ENCODE measurements at regions not wholly inside any gene's neighbourhood (a gene's known extent, or its start where the extent isn't known, plus 50 kb on each side); places are given as distances from the start of the nearest gene placed in this dataset.
"Not testable (repeated sequence)": the region's sequence is repeated elsewhere in the genome, so short reads cannot be mapped to it uniquely, and the experiment has no call there.

DNA sequence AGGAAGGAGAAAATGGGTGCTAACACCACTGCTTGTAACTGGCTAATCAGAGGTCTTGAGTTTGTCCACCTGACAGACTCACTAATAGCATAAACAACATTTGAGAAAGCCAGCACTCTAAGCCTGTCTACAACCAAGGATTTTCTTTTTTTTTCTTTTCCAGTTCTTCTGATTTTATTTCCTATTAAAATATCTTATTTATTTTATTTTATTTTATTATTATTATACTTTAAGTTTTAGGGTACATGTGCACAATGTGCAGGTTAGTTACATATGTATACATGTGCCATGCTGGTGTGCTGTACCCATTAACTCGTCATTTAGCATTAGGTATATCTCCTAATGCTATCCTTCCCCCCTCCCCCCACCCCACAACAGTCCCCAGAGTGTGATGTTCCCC, 888.6 kb upstream of the ARRDC3 start:
- H3K4ac ChIP-seq (ENCODE audit: low read depth in 1 of 2, low read length in 2 of 2); H4K91ac ChIP-seq (ENCODE audit: low read length); H3K4me1 ChIP-seq (ENCODE audit: control insufficient read depth, insufficient read depth, low read depth, low read length); H3K9ac ChIP-seq (ENCODE audit: low read length); H2BK120ac ChIP-seq (ENCODE audit: low read depth, low read length); H4K8ac ChIP-seq (ENCODE audit: low read length); H3K4me2 ChIP-seq (ENCODE audit: low read length, poor library complexity, severe bottlenecking); H3K9me3 ChIP-seq (ENCODE audit: control insufficient read depth, low read length); H2AFZ ChIP-seq (ENCODE audit: low read depth, low read length); H3K14ac ChIP-seq (ENCODE audit: low read length in 2 of 2); H2BK15ac ChIP-seq (ENCODE audit: low read depth, poor library complexity, severe bottlenecking); DNase-seq; H3K36me3 ChIP-seq (ENCODE audit: control insufficient read depth in 1 of 2, insufficient read depth in 2 of 2, low read depth in 1 of 2, low read length in 2 of 2); H2AK5ac ChIP-seq (ENCODE audit: low read length, severe bottlenecking); H2BK12ac ChIP-seq (ENCODE audit: low read length in 2 of 2); H3K27ac ChIP-seq (ENCODE audit: low read length, poor library complexity, severe bottlenecking); H3K4me3 ChIP-seq (ENCODE audit: insufficient read depth in 1 of 2, low read depth in 1 of 2, low read length in 2 of 2); H2BK5ac ChIP-seq (ENCODE audit: low read depth, low read length, poor library complexity, severe bottlenecking); H3K18ac ChIP-seq (ENCODE audit: low read depth in 1 of 2, low read length in 2 of 2); H3K23ac ChIP-seq (ENCODE audit: low read length in 2 of 2); H3K27me3 ChIP-seq (ENCODE audit: control insufficient read depth in 1 of 2, insufficient read depth in 1 of 2, low read length in 2 of 2); H3K79me1 ChIP-seq (replicated peaks; ENCODE audit: low read length, poor library complexity, severe bottlenecking): not testable (repeated sequence)
- no CpG with 5 or more reads among the region's 1 CpG for WGBS

- Histone ChIP-seq H4K91ac (ENCODE audit: low read length) (no peak overlapping the region), H3K4me1 (ENCODE audit: control insufficient read depth, insufficient read depth, low read depth, low read length) (no peaks in the 10 kb centered on the region), H3K18ac (ENCODE audit: low read depth in 1 of 2, low read length in 2 of 2) (no peak overlapping the region), H3K14ac (ENCODE audit: low read length in 2 of 2) (no peak overlapping the region), H3K79me1 (replicated peaks; ENCODE audit: low read length, poor library complexity, severe bottlenecking) (no peaks in the 10 kb centered on the region), H3K27ac (ENCODE audit: low read length, poor library complexity, severe bottlenecking) (no peak overlapping the region), H3K9ac (ENCODE audit: low read length) (no peak overlapping the region), H2AFZ (ENCODE audit: low read depth, low read length) (no peak overlapping the region), H2BK12ac (ENCODE audit: low read length in 2 of 2) (no peak overlapping the region), H2BK120ac (ENCODE audit: low read depth, low read length) (no peak overlapping the region), H2BK5ac (ENCODE audit: low read depth, low read length, poor library complexity, severe bottlenecking) (no peak overlapping the region), H4K8ac (ENCODE audit: low read length) (no peak overlapping the region), H2BK15ac (ENCODE audit: low read depth, poor library complexity, severe bottlenecking) (no peak overlapping the region), H3K23ac (ENCODE audit: low read length in 2 of 2) (no peak overlapping the region), H3K27me3 (ENCODE audit: control insufficient read depth in 1 of 2, insufficient read depth in 1 of 2, low read length in 2 of 2) (no peaks in the 10 kb centered on the region), H3K4me2 (ENCODE audit: low read length, poor library complexity, severe bottlenecking) (no peak overlapping the region), H3K4me3 (ENCODE audit: insufficient read depth in 1 of 2, low read depth in 1 of 2, low read length in 2 of 2) (no peak overlapping the region), H3K9me3 (ENCODE audit: control insufficient read depth, low read length) (no peaks in the 10 kb centered on the region), H3K4ac (ENCODE audit: low read depth in 1 of 2, low read length in 2 of 2) (no peak overlapping the region), H3K36me3 (ENCODE audit: control insufficient read depth in 1 of 2, insufficient read depth in 2 of 2, low read depth in 1 of 2, low read length in 2 of 2) (no peaks in the 10 kb centered on the region), H2AK5ac (ENCODE audit: low read length, severe bottlenecking) (no peak overlapping the region)
- no peak for DNase-seq
- 89% methylated on average over 6 of the region's 6 CpGs for WGBS
These were observed 885.2 kb upstream of the ARRDC3 start for GRCh38 chr5:92268343-92268742.

- H4K8ac ChIP-seq (ENCODE audit: low read length), result no peak overlapping the region
- H3K36me3 ChIP-seq (ENCODE audit: control insufficient read depth in 1 of 2, insufficient read depth in 2 of 2, low read depth in 1 of 2, low read length in 2 of 2), result no peaks in the 10 kb centered on the region
- H3K4me1 ChIP-seq (ENCODE audit: control insufficient read depth, insufficient read depth, low read depth, low read length), result no peaks in the 10 kb centered on the region
- H3K23ac ChIP-seq (ENCODE audit: low read length in 2 of 2), result peak overlapping the region in 1 of 2 experiments; percentile 70
- no peak overlapping the region for H4K91ac ChIP-seq (ENCODE audit: low read length)
- H3K14ac ChIP-seq (ENCODE audit: low read length in 2 of 2), result peak overlapping the region in 1 of 2 experiments; percentile 95
- H3K4me3 ChIP-seq (ENCODE audit: insufficient read depth in 1 of 2, low read depth in 1 of 2, low read length in 2 of 2), result no peak overlapping the region
- no peak overlapping the region for H3K27ac ChIP-seq (ENCODE audit: low read length, poor library complexity, severe bottlenecking)
- no peak overlapping the region for H2BK12ac ChIP-seq (ENCODE audit: low read length in 2 of 2)
- no peak overlapping the region for H2BK120ac ChIP-seq (ENCODE audit: low read depth, low read length)
- no peak overlapping the region for H2BK15ac ChIP-seq (ENCODE audit: low read depth, poor library complexity, severe bottlenecking)
- H3K9ac ChIP-seq (ENCODE audit: low read length), result no peak overlapping the region
- H3K27me3 ChIP-seq (ENCODE audit: control insufficient read depth in 1 of 2, insufficient read depth in 1 of 2, low read length in 2 of 2), result no peaks in the 10 kb centered on the region
- H3K9me3 ChIP-seq (ENCODE audit: control insufficient read depth, low read length), result no peaks in the 10 kb centered on the region
- no peaks in the 10 kb centered on the region for H3K79me1 ChIP-seq (replicated peaks; ENCODE audit: low read length, poor library complexity, severe bottlenecking)
- no peak overlapping the region for H2AFZ ChIP-seq (ENCODE audit: low read depth, low read length)
- H3K4ac ChIP-seq (ENCODE audit: low read depth in 1 of 2, low read length in 2 of 2), result no peak overlapping the region
- no peak overlapping the region for H2BK5ac ChIP-seq (ENCODE audit: low read depth, low read length, poor library complexity, severe bottlenecking)
- H2AK5ac ChIP-seq (ENCODE audit: low read length, severe bottlenecking), result no peak overlapping the region
- WGBS, result 89% methylated on average over 4 of the region's 4 CpGs
- no peak overlapping the region for H3K4me2 ChIP-seq (ENCODE audit: low read length, poor library complexity, severe bottlenecking)
- no peak for DNase-seq
- no peak overlapping the region for H3K18ac ChIP-seq (ENCODE audit: low read depth in 1 of 2, low read length in 2 of 2)
These were observed 884.7 kb upstream of the ARRDC3 start for GRCh38 chr5:92267830-92268229.

- Histone ChIP-seq H2BK12ac (ENCODE audit: low read length in 2 of 2) (no peak overlapping the region), H3K14ac (ENCODE audit: low read length in 2 of 2) (no peak overlapping the region), H2BK15ac (ENCODE audit: low read depth, poor library complexity, severe bottlenecking) (no peak overlapping the region), H3K9ac (ENCODE audit: low read length) (no peak overlapping the region), H4K8ac (ENCODE audit: low read length) (no peak overlapping the region), H3K27ac (ENCODE audit: low read length, poor library complexity, severe bottlenecking) (no peak overlapping the region), H3K4me2 (ENCODE audit: low read length, poor library complexity, severe bottlenecking) (no peak overlapping the region), H2AFZ (ENCODE audit: low read depth, low read length) (no peak overlapping the region), H3K27me3 (ENCODE audit: control insufficient read depth in 1 of 2, insufficient read depth in 1 of 2, low read length in 2 of 2) (no peaks in the 10 kb centered on the region), H3K4me1 (ENCODE audit: control insufficient read depth, insufficient read depth, low read depth, low read length) (no peaks in the 10 kb centered on the region), H3K4me3 (ENCODE audit: insufficient read depth in 1 of 2, low read depth in 1 of 2, low read length in 2 of 2) (no peak overlapping the region), H3K79me1 (replicated peaks; ENCODE audit: low read length, poor library complexity, severe bottlenecking) (no peaks in the 10 kb centered on the region), H3K9me3 (ENCODE audit: control insufficient read depth, low read length) (no peaks in the 10 kb centered on the region), H2BK120ac (ENCODE audit: low read depth, low read length) (no peak overlapping the region), H3K4ac (ENCODE audit: low read depth in 1 of 2, low read length in 2 of 2) (no peak overlapping the region), H2BK5ac (ENCODE audit: low read depth, low read length, poor library complexity, severe bottlenecking) (no peak overlapping the region), H3K36me3 (ENCODE audit: control insufficient read depth in 1 of 2, insufficient read depth in 2 of 2, low read depth in 1 of 2, low read length in 2 of 2) (no peaks in the 10 kb centered on the region), H3K23ac (ENCODE audit: low read length in 2 of 2) (no peak overlapping the region), H3K18ac (ENCODE audit: low read depth in 1 of 2, low read length in 2 of 2) (no peak overlapping the region), H4K91ac (ENCODE audit: low read length) (no peak overlapping the region), H2AK5ac (ENCODE audit: low read length, severe bottlenecking) (no peak overlapping the region)
- WGBS, result no CpG with 5 or more reads among the region's 3 CpGs
- DNase-seq, result no peak
These were observed 882.7 kb upstream of the ARRDC3 start for GRCh38 chr5:92265804-92266203.
